Right ventricle myocardium superior (tissue), 1 donor: ENCODE measurements at regions not wholly inside any gene's neighbourhood (a gene's known extent, or its start where the extent isn't known, plus 50 kb on each side); places are given as distances from the start of the nearest gene placed in this dataset.
A peak's percentile ranks its signal among the peaks of the same experiment; 100 is the strongest.
"Not testable (repeated sequence)": the region's sequence is repeated elsewhere in the genome, so short reads cannot be mapped to it uniquely, and the experiment has no call there.

Source experiments
- ATAC-seq: fragments of 200-7000 bp; cut with Tn5 transposase; one replicate; pipeline ENCODE4 v1.9.1; 2020; ENCODE audit warnings: mild to moderate bottlenecking; ENCODE audit not compliant: poor library complexity
- DNase-seq: peaks from one replicate; pipeline ENCODE4 v3.0.0-alpha.2; 2020
- intact Hi-C: fragments of 100-400 bp; cut with DNase I; formaldehyde crosslinking; loops from one replicate; pipeline ENCODE4 v1.11.2; 2022
- donor health status: DM: no; HTN: yes; CAD: no; lungs with severe emphysema.

- no peak for DNase-seq
- intact Hi-C loops = no loop called here
Measured at GRCh38 chr10:53476650-53477312, 704.2 kb upstream of the MBL2 start.

GRCh38 chr10:53469383-53469782, 696.8 kb upstream of the MBL2 start:
- ATAC-seq = no peak
- intact Hi-C loops = no loop called here
- no peak for DNase-seq

More at GRCh38 chr10:53476650-53477312, 704.2 kb upstream of the MBL2 start:
- no peak for ATAC-seq

GRCh38 chr10:53463539-53463938, 691.0 kb upstream of the MBL2 start:
- DNase-seq (no peak), ATAC-seq (no peak)
- intact Hi-C loops = no loop called here

- DNase-seq (no peak), ATAC-seq (no peak)
- intact Hi-C loops = no loop called here
Measured at GRCh38 chr10:53458007-53458406, 685.4 kb upstream of the MBL2 start.

GRCh38 chr10:53453196-53453595, 680.6 kb upstream of the MBL2 start:
- intact Hi-C loops = no loop called here
- DNase-seq = no peak
- no peak for ATAC-seq

GRCh38 chr10:53447576-53447975, 675.0 kb upstream of the MBL2 start:
- no peak for ATAC-seq
- DNase-seq = no peak
- intact Hi-C loops = no loop called here

GRCh38 chr10:53441843-53442242, 669.3 kb upstream of the MBL2 start:
- intact Hi-C loops = no loop called here
- ATAC-seq (no peak), DNase-seq (no peak)

GRCh38 chr10:53440601-53441000, 668.0 kb upstream of the MBL2 start:
- ATAC-seq (no peak), DNase-seq (no peak)
- intact Hi-C loops = no loop called here

- ATAC-seq, DNase-seq, intact Hi-C loops: not testable (repeated sequence)
Measured at GRCh38 chr10:53439075-53439474, 666.5 kb upstream of the MBL2 start.

GRCh38 chr10:53434413-53434812, 661.8 kb upstream of the MBL2 start:
- intact Hi-C loops = no loop called here

GRCh38 chr10:53432035-53432434, 659.5 kb upstream of the MBL2 start:
- DNase-seq (no peak), ATAC-seq (no peak)
- intact Hi-C loops = no loop called here

More at GRCh38 chr10:53434413-53434812, 661.8 kb upstream of the MBL2 start:
- ATAC-seq = no peak
- no peak for DNase-seq

GRCh38 chr10:53430974-53431373, 658.4 kb upstream of the MBL2 start:
- DNase-seq (no peak), ATAC-seq (no peak)
- intact Hi-C loops = no loop called here

- ATAC-seq (no peak), DNase-seq (no peak)
- intact Hi-C loops = no loop called here
Measured at GRCh38 chr10:53430127-53430891, 657.7 kb upstream of the MBL2 start.

- DNase-seq (no peak), ATAC-seq (no peak)
- intact Hi-C loops = no loop called here
Measured at GRCh38 chr10:53422223-53422888, 649.8 kb upstream of the MBL2 start.

GRCh38 chr10:53412651-53413050, 640.1 kb upstream of the MBL2 start:
- intact Hi-C loops = no loop called here
- ATAC-seq (no peak), DNase-seq (no peak)

GRCh38 chr10:53406532-53406931, 633.9 kb upstream of the MBL2 start:
- ATAC-seq (no peak), DNase-seq (no peak)
- intact Hi-C loops = no loop called here

GRCh38 chr10:53403688-53404087, 631.1 kb upstream of the MBL2 start:
- ATAC-seq (peak; percentile 100), DNase-seq (peak; percentile 89)
- intact Hi-C loops = no loop called here

GRCh38 chr10:53402594-53402993, 630.0 kb upstream of the MBL2 start:
- intact Hi-C loops = no loop called here
- DNase-seq (no peak), ATAC-seq (no peak)

GRCh38 chr10:53401536-53401935, 629.0 kb upstream of the MBL2 start:
- intact Hi-C loops = no loop called here
- ATAC-seq (no peak), DNase-seq (no peak)

- intact Hi-C loops = no loop called here
Measured at GRCh38 chr10:53396876-53397275, 624.3 kb upstream of the MBL2 start.

More at GRCh38 chr10:53396876-53397275, 624.3 kb upstream of the MBL2 start:
- ATAC-seq (no peak), DNase-seq (no peak)
